Nephron (organoid): ENCODE measurements at regions not wholly inside any gene's neighbourhood (a gene's known extent, or its start where the extent isn't known, plus 50 kb on each side); places are given as distances from the start of the nearest gene placed in this dataset.

Experiments
- H3K27ac Mint-ChIP-seq, 3 experiments: 2 replicates each; pipeline ENCODE4 v1.8.0; 2020; ENCODE audit warnings: mixed read lengths in 3 of 3, mild to moderate bottlenecking in 2 of 3, moderate library complexity in 1 of 3
- H3K27me3 Mint-ChIP-seq: 2 replicates; pipeline ENCODE4 v1.8.0; 2021; ENCODE audit warnings: low read depth, mild to moderate bottlenecking, moderate library complexity, mixed read lengths
- H3K36me3 Mint-ChIP-seq: 2 replicates; pipeline ENCODE4 v1.8.0; 2020; ENCODE audit warnings: low read depth, mixed read lengths
- H3K4me1 Mint-ChIP-seq: 2 replicates; pipeline ENCODE4 v1.8.0; 2020; ENCODE audit warnings: mixed read lengths
- H3K4me3 Mint-ChIP-seq, 3 experiments: 2 replicates each; pipeline ENCODE4 v1.8.0; 2020; ENCODE audit warnings: mild to moderate bottlenecking in 3 of 3, mixed read lengths in 3 of 3, moderate library complexity in 2 of 3
- H3K9me3 Mint-ChIP-seq: 2 replicates; pipeline ENCODE4 v1.8.0; 2020; ENCODE audit warnings: mixed read lengths
- TF ChIP-seq, protein P1 (sequence below), 3 experiments: fragments of 200-600 bp; sonication (generic); IDR thresholded peaks; one replicate each; pipeline ENCODE4 v1.5.0; 2021; ENCODE audit warnings: antibody characterized with exemption in 3 of 3; ENCODE audit not compliant: unreplicated experiment in 3 of 3

GRCh38 chr2:16015903-16016265 lies 75.5 kb downstream of the MYCN start:
- Mint-ChIP-seq H3K27ac (no peak overlapping the region), H3K4me3 (no peak overlapping the region), H3K27me3 (peaks cover 31% of the 10 kb centered on the region), H3K4me1 (peaks cover 49% of the 10 kb centered on the region), H3K36me3 (no peaks in the 10 kb centered on the region), H3K9me3 (no peaks in the 10 kb centered on the region)
- TF ChIP-seq, protein P1, sequence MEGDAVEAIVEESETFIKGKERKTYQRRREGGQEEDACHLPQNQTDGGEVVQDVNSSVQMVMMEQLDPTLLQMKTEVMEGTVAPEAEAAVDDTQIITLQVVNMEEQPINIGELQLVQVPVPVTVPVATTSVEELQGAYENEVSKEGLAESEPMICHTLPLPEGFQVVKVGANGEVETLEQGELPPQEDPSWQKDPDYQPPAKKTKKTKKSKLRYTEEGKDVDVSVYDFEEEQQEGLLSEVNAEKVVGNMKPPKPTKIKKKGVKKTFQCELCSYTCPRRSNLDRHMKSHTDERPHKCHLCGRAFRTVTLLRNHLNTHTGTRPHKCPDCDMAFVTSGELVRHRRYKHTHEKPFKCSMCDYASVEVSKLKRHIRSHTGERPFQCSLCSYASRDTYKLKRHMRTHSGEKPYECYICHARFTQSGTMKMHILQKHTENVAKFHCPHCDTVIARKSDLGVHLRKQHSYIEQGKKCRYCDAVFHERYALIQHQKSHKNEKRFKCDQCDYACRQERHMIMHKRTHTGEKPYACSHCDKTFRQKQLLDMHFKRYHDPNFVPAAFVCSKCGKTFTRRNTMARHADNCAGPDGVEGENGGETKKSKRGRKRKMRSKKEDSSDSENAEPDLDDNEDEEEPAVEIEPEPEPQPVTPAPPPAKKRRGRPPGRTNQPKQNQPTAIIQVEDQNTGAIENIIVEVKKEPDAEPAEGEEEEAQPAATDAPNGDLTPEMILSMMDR (IDR thresholded peaks at IDR 0.05; ENCODE audit: unreplicated experiment in 3 of 3) = no peak

- peaks cover 29% of the 10 kb centered on the region for H3K27me3 Mint-ChIP-seq
- no peaks in the 10 kb centered on the region for H3K36me3 Mint-ChIP-seq
- TF ChIP-seq, protein P1 (IDR thresholded peaks at IDR 0.05; ENCODE audit: unreplicated experiment in 3 of 3) = no peak
- no peak overlapping the region for H3K4me3 Mint-ChIP-seq
- no peaks in the 10 kb centered on the region for H3K9me3 Mint-ChIP-seq
- no peak overlapping the region for H3K27ac Mint-ChIP-seq
- H3K4me1 Mint-ChIP-seq = peaks cover 47% of the 10 kb centered on the region
Observed at GRCh38 chr2:16015210-16015902, 75.0 kb downstream of the MYCN start.

DNA sequence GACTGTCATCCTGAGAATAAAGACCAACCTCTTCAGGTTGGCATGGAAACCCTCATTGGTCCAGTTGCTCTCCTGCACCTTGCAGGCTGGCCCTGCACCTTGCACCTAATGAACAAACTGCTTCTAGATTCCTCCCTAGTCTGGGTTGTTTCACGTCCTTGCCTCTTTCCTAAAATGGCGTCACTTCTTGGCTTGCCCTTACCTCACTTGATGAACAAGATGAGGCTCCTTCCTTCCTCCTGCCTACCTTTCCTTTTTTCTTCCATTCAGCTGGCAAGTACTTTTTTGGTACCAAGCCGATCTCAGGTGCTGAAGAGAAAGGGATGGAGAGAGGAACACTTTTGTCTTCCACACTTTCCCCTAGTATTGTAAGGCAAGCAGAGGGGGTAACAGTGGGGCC lies 74.5 kb downstream of the MYCN start:
- Mint-ChIP-seq H3K9me3 (no peaks in the 10 kb centered on the region), H3K4me1 (peaks cover 44% of the 10 kb centered on the region), H3K27ac (no peak overlapping the region), H3K4me3 (peak overlapping the region in 1 of 3 experiments; percentile 2), H3K36me3 (no peaks in the 10 kb centered on the region), H3K27me3 (peaks cover 26% of the 10 kb centered on the region)
- TF ChIP-seq, protein P1 (IDR thresholded peaks at IDR 0.05; ENCODE audit: unreplicated experiment in 3 of 3) = no peak

DNA sequence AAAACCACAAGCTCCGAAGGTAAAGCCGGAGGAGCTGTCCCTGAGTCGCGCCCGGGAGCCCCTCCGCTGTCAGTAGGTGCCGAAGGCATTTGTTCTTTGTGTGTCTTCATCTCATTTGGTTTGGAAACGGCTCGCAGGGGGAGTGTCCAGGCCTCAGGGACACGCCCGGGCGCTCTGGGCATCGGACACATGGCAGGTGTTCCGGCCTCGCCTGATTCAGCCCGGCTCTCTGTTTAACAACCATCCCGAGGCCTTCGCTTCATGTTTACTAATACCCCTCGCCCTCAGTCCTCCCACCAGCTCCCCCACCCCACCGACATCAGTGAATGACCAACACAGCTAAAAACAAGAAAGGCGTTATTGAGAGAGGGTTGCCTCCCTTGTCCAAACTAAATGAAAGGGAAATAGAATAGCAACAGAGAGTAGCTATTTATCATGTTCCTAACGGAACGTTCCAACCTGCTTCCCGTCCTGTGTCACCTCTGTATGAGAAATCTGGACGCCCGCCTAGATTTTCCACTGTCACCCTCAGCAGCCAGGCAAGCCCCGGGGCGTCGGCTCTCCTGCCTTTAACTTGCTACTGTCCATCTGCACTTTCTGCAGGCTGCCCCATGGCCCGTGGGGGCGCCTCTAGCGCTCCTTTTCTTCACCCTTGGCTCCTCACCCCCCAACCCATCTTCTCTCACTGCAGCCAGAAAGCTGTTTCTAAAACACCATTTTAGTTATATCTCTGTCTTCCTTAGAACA lies 73.9 kb downstream of the MYCN start:
- peak overlapping the region in 2 of 3 experiments; percentile 25 to 41 for H3K27ac Mint-ChIP-seq
- peak overlapping the region in 2 of 3 experiments; percentile 2 to 3 for H3K4me3 Mint-ChIP-seq
- H3K9me3 Mint-ChIP-seq = no peaks in the 10 kb centered on the region
- peaks cover 39% of the 10 kb centered on the region for H3K4me1 Mint-ChIP-seq
- peaks cover 21% of the 10 kb centered on the region for H3K27me3 Mint-ChIP-seq
- TF ChIP-seq, protein P1 (IDR thresholded peaks at IDR 0.05; ENCODE audit: unreplicated experiment in 3 of 3) = no peak
- H3K36me3 Mint-ChIP-seq = no peaks in the 10 kb centered on the region

DNA sequence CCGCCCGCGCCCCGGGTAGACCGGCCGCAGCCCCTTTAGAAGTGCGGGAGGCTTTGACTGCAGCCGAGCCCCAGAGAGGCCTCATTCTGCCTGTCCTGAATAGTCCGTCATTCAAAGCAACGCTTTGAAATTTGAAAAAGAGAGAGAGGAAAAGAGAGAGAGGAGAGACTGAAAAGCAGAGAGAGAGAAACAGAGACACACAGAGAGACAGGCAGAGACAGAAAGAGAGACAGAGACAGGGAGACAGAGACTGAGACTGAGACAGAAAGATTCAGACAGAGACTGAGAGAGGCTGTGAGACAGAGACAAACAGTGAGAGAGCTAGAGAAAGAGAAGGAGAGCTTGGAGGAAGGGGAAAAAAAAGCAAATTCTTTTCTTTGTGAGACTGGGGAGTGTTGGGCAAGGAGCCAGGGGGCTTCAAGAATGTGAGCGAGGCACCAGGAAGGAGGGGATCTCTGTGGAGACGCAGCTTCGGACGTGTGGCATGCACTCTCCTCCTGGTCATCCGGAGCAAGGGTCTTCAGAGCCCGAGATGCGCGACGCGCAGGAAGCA lies 73.1 kb downstream of the MYCN start:
- Mint-ChIP-seq H3K27ac (peak overlapping the region; percentile 25 to 85 (median 60)), H3K9me3 (no peaks in the 10 kb centered on the region), H3K36me3 (no peaks in the 10 kb centered on the region), H3K4me1 (peaks cover 34% of the 10 kb centered on the region), H3K27me3 (peaks cover 19% of the 10 kb centered on the region), H3K4me3 (peak overlapping the region; percentile 13 to 65 (median 45))
- TF ChIP-seq, protein P1 (IDR thresholded peaks at IDR 0.05; ENCODE audit: unreplicated experiment in 3 of 3) = no peak
